ENCODE measurements at regions not wholly inside any gene's neighbourhood (a gene's known extent, or its start where the extent isn't known, plus 50 kb on each side); places are given as distances from the start of the nearest gene placed in this dataset.
A peak's percentile ranks its signal among the peaks of the same experiment; 100 is the strongest.

DNA sequence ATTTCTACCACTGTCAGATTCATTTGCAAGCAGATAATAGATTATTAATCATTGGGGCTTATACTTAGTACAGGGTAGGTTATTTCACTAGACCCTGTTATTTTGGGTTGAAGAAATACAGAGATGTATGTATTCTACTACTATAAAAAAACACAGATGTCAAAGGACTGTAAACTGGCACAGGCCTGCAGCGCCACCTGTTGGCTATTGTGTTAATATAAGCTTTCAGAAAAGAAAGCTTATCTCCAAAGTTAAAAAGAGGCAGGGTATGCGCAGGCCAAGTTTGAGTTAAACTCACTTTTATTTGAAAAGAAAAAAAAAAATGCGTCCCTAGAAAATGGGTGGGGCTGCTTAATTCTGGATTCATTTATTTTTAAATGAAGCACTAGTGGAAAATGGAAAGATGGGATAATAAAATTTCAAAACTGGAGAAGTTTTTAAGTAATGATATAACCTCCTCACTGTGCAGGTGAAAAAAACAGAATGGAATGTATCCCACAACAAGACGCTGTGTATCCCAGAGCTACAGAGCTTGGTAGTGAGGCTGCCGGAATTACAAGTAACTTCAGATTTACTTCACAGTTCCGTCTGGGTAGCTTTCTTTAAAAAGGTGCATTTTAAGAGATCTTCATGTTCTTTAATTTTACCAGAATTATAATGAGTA lies 407.2 kb upstream of the TGFBR2 start:
- Histone ChIP-seq H3K36me3 (no peaks in the 10 kb centered on the region), H3K27ac (no peak overlapping the region), H3K27me3 (no peaks in the 10 kb centered on the region), H3K4me3 (no peak overlapping the region), H3K9me3 (ENCODE audit: low read depth) (no peaks in the 10 kb centered on the region), H3K4me1 (ENCODE audit: low read depth) (peaks cover 19% of the 10 kb centered on the region)
- DNase-seq (ENCODE audit: low read depth in 1 of 2, low spot score in 1 of 2): peak; percentile 80 to 87
- TF ChIP-seq, protein P1, sequence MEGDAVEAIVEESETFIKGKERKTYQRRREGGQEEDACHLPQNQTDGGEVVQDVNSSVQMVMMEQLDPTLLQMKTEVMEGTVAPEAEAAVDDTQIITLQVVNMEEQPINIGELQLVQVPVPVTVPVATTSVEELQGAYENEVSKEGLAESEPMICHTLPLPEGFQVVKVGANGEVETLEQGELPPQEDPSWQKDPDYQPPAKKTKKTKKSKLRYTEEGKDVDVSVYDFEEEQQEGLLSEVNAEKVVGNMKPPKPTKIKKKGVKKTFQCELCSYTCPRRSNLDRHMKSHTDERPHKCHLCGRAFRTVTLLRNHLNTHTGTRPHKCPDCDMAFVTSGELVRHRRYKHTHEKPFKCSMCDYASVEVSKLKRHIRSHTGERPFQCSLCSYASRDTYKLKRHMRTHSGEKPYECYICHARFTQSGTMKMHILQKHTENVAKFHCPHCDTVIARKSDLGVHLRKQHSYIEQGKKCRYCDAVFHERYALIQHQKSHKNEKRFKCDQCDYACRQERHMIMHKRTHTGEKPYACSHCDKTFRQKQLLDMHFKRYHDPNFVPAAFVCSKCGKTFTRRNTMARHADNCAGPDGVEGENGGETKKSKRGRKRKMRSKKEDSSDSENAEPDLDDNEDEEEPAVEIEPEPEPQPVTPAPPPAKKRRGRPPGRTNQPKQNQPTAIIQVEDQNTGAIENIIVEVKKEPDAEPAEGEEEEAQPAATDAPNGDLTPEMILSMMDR (IDR thresholded peaks at IDR 0.05; ENCODE audit: low read depth, low read length): peak; percentile 75

DNA sequence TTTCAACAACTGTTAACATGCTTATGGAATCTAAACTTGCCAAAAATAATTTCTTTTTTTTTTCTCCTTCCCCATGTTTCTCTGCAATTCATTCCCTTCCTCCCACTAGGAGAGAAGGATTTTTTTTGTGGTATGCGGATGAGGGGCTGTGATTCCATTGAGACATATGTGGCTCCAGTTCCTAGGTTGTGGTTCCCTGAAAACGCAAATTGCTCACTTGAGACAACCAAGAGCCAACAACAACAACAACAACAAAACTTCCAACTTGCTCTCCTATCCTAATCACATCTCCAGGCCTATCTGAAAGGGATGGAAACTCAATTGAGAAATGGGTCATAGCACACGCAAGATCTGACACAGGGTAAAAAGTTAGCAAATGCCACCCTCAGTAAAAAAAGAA lies 406.5 kb upstream of the TGFBR2 start:
- peaks cover 19% of the 10 kb centered on the region for H3K4me1 ChIP-seq (ENCODE audit: low read depth)
- H3K27me3 ChIP-seq: no peaks in the 10 kb centered on the region
- DNase-seq (ENCODE audit: low read depth in 1 of 2, low spot score in 1 of 2): peak in 1 of 2 donors; percentile 16
- H3K27ac ChIP-seq: no peak overlapping the region
- H3K36me3 ChIP-seq: no peaks in the 10 kb centered on the region
- no peaks in the 10 kb centered on the region for H3K9me3 ChIP-seq (ENCODE audit: low read depth)
- TF ChIP-seq, protein P1 (IDR thresholded peaks at IDR 0.05; ENCODE audit: low read depth, low read length): no peak
- H3K4me3 ChIP-seq: no peak overlapping the region

GRCh38 chr3:30201715-30202114 lies 404.7 kb upstream of the TGFBR2 start:
- H3K4me1 ChIP-seq (ENCODE audit: low read depth): peaks cover 19% of the 10 kb centered on the region
- no peaks in the 10 kb centered on the region for H3K36me3 ChIP-seq
- H3K9me3 ChIP-seq (ENCODE audit: low read depth): no peaks in the 10 kb centered on the region
- DNase-seq (ENCODE audit: low read depth in 1 of 2, low spot score in 1 of 2): no peak
- no peak overlapping the region for H3K27ac ChIP-seq
- no peaks in the 10 kb centered on the region for H3K27me3 ChIP-seq
- no peak overlapping the region for H3K4me3 ChIP-seq
- TF ChIP-seq, protein P1 (IDR thresholded peaks at IDR 0.05; ENCODE audit: low read depth, low read length): no peak

DNA sequence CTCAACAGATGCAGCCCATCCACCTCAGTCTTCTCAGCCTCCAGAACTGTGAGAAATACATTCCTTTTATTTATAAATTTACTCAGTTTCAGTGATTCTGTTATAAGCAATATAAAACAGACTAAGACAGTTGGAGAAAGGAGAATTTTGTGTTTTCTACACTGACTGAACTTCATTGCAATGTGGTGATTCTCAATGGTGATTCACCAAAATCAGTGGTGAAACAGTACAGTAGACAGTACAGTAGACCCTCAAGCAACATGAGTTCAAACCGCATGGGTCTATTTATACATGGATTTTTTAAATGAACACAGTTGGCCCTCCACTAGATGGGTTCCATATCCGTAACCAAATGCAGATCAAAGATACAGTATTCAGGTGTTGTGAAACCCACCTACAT lies 403.1 kb upstream of the TGFBR2 start:
- Histone ChIP-seq H3K27me3 (no peaks in the 10 kb centered on the region), H3K27ac (no peak overlapping the region), H3K4me1 (ENCODE audit: low read depth) (peaks cover 10% of the 10 kb centered on the region), H3K9me3 (ENCODE audit: low read depth) (no peaks in the 10 kb centered on the region), H3K36me3 (no peaks in the 10 kb centered on the region), H3K4me3 (no peak overlapping the region)
- DNase-seq (ENCODE audit: low read depth in 1 of 2, low spot score in 1 of 2): no peak
- TF ChIP-seq, protein P1 (IDR thresholded peaks at IDR 0.05; ENCODE audit: low read depth, low read length): no peak

GRCh38 chr3:30204126-30204525 lies 402.3 kb upstream of the TGFBR2 start:
- no peaks in the 10 kb centered on the region for H3K27me3 ChIP-seq
- no peak for DNase-seq (ENCODE audit: low read depth in 1 of 2, low spot score in 1 of 2)
- H3K36me3 ChIP-seq: no peaks in the 10 kb centered on the region
- TF ChIP-seq, protein P1 (IDR thresholded peaks at IDR 0.05; ENCODE audit: low read depth, low read length): no peak
- H3K4me1 ChIP-seq (ENCODE audit: low read depth): peaks cover 3% of the 10 kb centered on the region
- no peak overlapping the region for H3K27ac ChIP-seq
- H3K9me3 ChIP-seq (ENCODE audit: low read depth): no peaks in the 10 kb centered on the region
- no peak overlapping the region for H3K4me3 ChIP-seq

Data from cardiac muscle cell (in vitro differentiated cells and primary cell).